Neural progenitor cell (in vitro differentiated cells): ENCODE measurements at regions not wholly inside any gene's neighbourhood (a gene's known extent, or its start where the extent isn't known, plus 50 kb on each side); places are given as distances from the start of the nearest gene placed in this dataset.

Source experiments
- CTCF ChIP-seq: fragments of 200-600 bp; sonication (generic); IDR thresholded peaks from 2 replicates; pipeline ENCODE4 v1.5.1; 2017; ENCODE audit warnings: antibody characterized with exemption, mild to moderate bottlenecking
- EZH2 ChIP-seq: fragments of 200-600 bp; sonication (generic); IDR thresholded peaks from 2 replicates; pipeline ENCODE4 v1.6.1; 2017; ENCODE audit warnings: antibody characterized with exemption, mild to moderate bottlenecking, moderate library complexity

GRCh38 chr19:31525610-31526147 lies 176.4 kb upstream of the TSHZ3 start:
- no peak for TF ChIP-seq CTCF
- no peak for TF ChIP-seq EZH2
